OCI-LY7 (cell line): ENCODE measurements at regions not wholly inside any gene's neighbourhood (a gene's known extent, or its start where the extent isn't known, plus 50 kb on each side); places are given as distances from the start of the nearest gene placed in this dataset.
"Not testable (repeated sequence)": the region's sequence is repeated elsewhere in the genome, so short reads cannot be mapped to it uniquely, and the experiment has no call there.

Experiments used
- BruUV-seq: library from RNA; stranded (reverse); fragments of 400-500 nt; replicated peaks from 2 replicates; lab custom pipeline; 2021; lab: Mats Ljungman, UMichigan
- CTCF ChIA-PET: fragments of 300-600 bp; sonication (Branson Sonifier 250); formaldehyde crosslinking; loops from one replicate; lab custom pipeline; 2022; ENCODE audit warnings: antibody characterized with exemption; ENCODE audit not compliant: unreplicated experiment; lab: Charles Lee
- POLR2A ChIA-PET: fragments of 300-600 bp; sonication (Branson Sonifier 250); formaldehyde crosslinking; loops from one replicate; lab custom pipeline; 2022; ENCODE audit warnings: antibody characterized with exemption; lab: Charles Lee
- DNase-seq: peaks from one replicate; pipeline ENCODE4 v3.0.0-alpha.2; 2015; ENCODE audit warnings: low spot score
- H2AFZ ChIP-seq: fragments of 200-600 bp; sonication (generic), shearing (Covaris generic); 2 replicates; pipeline ENCODE4 v1.6.1; 2014; ENCODE audit warnings: mild to moderate bottlenecking, antibody characterized with exemption, low read length, moderate library complexity
- H3K27ac ChIP-seq: fragments of 200-600 bp; sonication (generic); 2 replicates; pipeline ENCODE4 v1.5.1; 2014; ENCODE audit warnings: mixed run types, low read depth, mild to moderate bottlenecking, moderate library complexity, low read length, inconsistent platforms; ENCODE audit not compliant: poor library complexity, severe bottlenecking
- H3K36me3 ChIP-seq: fragments of 200-600 bp; sonication (generic); 2 replicates; pipeline ENCODE4 v1.6.1; 2014; ENCODE audit warnings: mild to moderate bottlenecking, antibody characterized with exemption, low read length, moderate library complexity, mixed read lengths; ENCODE audit not compliant: insufficient read depth
- H3K4me1 ChIP-seq: fragments of 200-600 bp; sonication (generic); 2 replicates; pipeline ENCODE4 v1.5.1; 2014; ENCODE audit warnings: mild to moderate bottlenecking, low read length; ENCODE audit not compliant: insufficient read depth, poor library complexity, severe bottlenecking
- H3K4me2 ChIP-seq: fragments of 200-600 bp; sonication (generic); 2 replicates; pipeline ENCODE4 v1.6.1; 2014; ENCODE audit warnings: mild to moderate bottlenecking, low read length
- H3K4me3 ChIP-seq: fragments of 200-600 bp; sonication (generic); 2 replicates; pipeline ENCODE4 v1.5.1; 2014; ENCODE audit warnings: mild to moderate bottlenecking, low read depth, low read length; ENCODE audit not compliant: poor library complexity, severe bottlenecking
- H3K79me2 ChIP-seq: fragments of 200-600 bp; sonication (generic); 2 replicates; pipeline ENCODE4 v1.6.1; 2016; ENCODE audit warnings: low read depth, mild to moderate bottlenecking, low read length, moderate library complexity, mixed read lengths; ENCODE audit not compliant: insufficient read depth
- H3K9me2 ChIP-seq: fragments of 200-600 bp; sonication (generic); 2 replicates; pipeline ENCODE4 v1.6.1; 2016; ENCODE audit warnings: mild to moderate bottlenecking, low read length, mixed read lengths; ENCODE audit not compliant: insufficient read depth
- H3K9me3 ChIP-seq: fragments of 200-600 bp; sonication (generic); 2 replicates; pipeline ENCODE4 v1.6.1; 2014; ENCODE audit warnings: mild to moderate bottlenecking, mixed run types, low read length, mixed read lengths
- H4K20me1 ChIP-seq: fragments of 200-600 bp; sonication (generic); 2 replicates; pipeline ENCODE4 v1.6.1; 2014; ENCODE audit warnings: mild to moderate bottlenecking, antibody characterized with exemption, low read length, moderate library complexity, mixed read lengths; ENCODE audit not compliant: insufficient read depth
- CTCF ChIP-seq: fragments of 200-600 bp; sonication (generic); conservative IDR thresholded peaks from 2 replicates; pipeline ENCODE4 v1.5.1; 2014; ENCODE audit warnings: mild to moderate bottlenecking, antibody characterized with exemption, low read length, moderate library complexity, mixed read lengths
- EZH2phosphoT487 ChIP-seq: fragments of 200-600 bp; sonication (generic); IDR thresholded peaks from 2 replicates; pipeline ENCODE4 v1.6.1; 2018; ENCODE audit warnings: low read depth, borderline replicate concordance, mild to moderate bottlenecking, mixed run types, antibody characterized with exemption, low read length, moderate library complexity, mixed read lengths
- intact Hi-C: fragments of 100-400 bp; cut with micrococcal nuclease; formaldehyde crosslinking; loops from one replicate; pipeline ENCODE4 v1.10.0; 2022; ENCODE audit not compliant: unreplicated experiment

- H3K9me2 ChIP-seq, BruUV-seq, CTCF ChIA-PET, DNase-seq, H3K4me3 ChIP-seq, H3K79me2 ChIP-seq, H3K4me1 ChIP-seq, H4K20me1 ChIP-seq, H3K36me3 ChIP-seq, H3K9me3 ChIP-seq, H3K27ac ChIP-seq, intact Hi-C loops, H3K4me2 ChIP-seq, POLR2A ChIA-PET, H2AFZ ChIP-seq: not testable (repeated sequence)
Measured at GRCh38 chr9:64070083-64070482, 1214.9 kb downstream of the FOXD4L5 start.

DNA sequence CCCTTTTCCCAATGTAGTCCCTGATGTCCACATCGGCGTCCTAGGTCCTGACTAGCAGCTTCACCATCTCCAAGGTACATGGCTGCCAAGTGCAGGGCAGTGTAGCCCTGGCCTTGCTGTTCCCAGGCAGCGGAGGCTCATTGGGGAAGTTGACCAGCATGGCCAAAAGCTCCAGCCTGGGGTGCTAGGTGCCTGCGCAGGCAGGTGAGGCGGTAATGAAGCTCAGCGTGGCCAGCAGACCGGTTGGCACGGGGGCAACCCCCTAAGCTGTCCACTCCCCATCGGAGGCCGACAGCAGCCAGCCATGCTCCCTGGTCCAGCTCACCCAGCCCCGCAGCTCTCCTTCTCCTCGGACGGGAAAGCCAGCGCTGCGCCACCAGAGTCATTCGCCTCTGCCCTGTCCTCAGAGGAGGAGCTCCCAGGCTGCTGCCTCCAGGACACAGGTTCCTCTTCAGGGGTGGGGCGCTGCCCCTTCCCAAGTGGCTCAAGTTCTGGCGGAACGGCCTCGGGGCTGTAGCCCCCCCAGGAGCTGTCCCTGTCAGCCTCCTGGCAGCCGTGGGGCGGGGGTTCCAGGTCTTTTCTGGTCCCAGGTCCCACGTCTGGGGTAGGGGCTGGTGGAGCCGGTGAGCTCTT lies 1218.2 kb downstream of the FOXD4L5 start:
- Histone ChIP-seq H4K20me1 (no peaks in the 10 kb centered on the region), H3K79me2 (no peaks in the 10 kb centered on the region), H3K27ac (no peak overlapping the region), H3K9me2 (no peaks in the 10 kb centered on the region), H3K4me2 (no peak overlapping the region), H3K36me3 (no peaks in the 10 kb centered on the region), H3K4me3 (no peak overlapping the region), H3K4me1 (no peaks in the 10 kb centered on the region), H3K9me3 (no peaks in the 10 kb centered on the region), H2AFZ (no peak overlapping the region)
- DNase-seq, result no peak
- BruUV-seq, result no TSS peak
- intact Hi-C loops, result no loop called here
- TF ChIP-seq CTCF, result no peak
- no peak for TF ChIP-seq EZH2phosphoT487
- POLR2A ChIA-PET, result no interaction called here
- CTCF ChIA-PET, result no interaction called here

- ChIA-PET CTCF (no interaction called here), POLR2A (no interaction called here)
- Histone ChIP-seq H3K4me1 (no peaks in the 10 kb centered on the region), H3K9me2 (no peaks in the 10 kb centered on the region), H4K20me1 (no peaks in the 10 kb centered on the region), H3K27ac (no peak overlapping the region), H3K79me2 (no peaks in the 10 kb centered on the region), H3K4me3 (no peak overlapping the region), H2AFZ (no peak overlapping the region), H3K9me3 (no peaks in the 10 kb centered on the region), H3K4me2 (no peak overlapping the region), H3K36me3 (no peaks in the 10 kb centered on the region)
- no TSS peak for BruUV-seq
- intact Hi-C loops, result no loop called here
- DNase-seq, result no peak
- TF ChIP-seq CTCF (no peak), EZH2phosphoT487 (no peak)
Measured at GRCh38 chr9:64061013-64061627, 1223.9 kb downstream of the FOXD4L5 start.

- H3K4me2 ChIP-seq, H3K27ac ChIP-seq, H3K36me3 ChIP-seq, intact Hi-C loops, H3K4me1 ChIP-seq, DNase-seq, H2AFZ ChIP-seq, BruUV-seq, H3K9me2 ChIP-seq, H3K79me2 ChIP-seq, H3K4me3 ChIP-seq, POLR2A ChIA-PET, H4K20me1 ChIP-seq, H3K9me3 ChIP-seq, CTCF ChIA-PET: not testable (repeated sequence)
Measured at GRCh38 chr9:64058070-64058469, 1226.9 kb downstream of the FOXD4L5 start.
